IMR-90 (cell line): ENCODE measurements at regions not wholly inside any gene's neighbourhood (a gene's known extent, or its start where the extent isn't known, plus 50 kb on each side); places are given as distances from the start of the nearest gene placed in this dataset.

Experiments used
- CHD1 ChIP-seq: IDR thresholded peaks from 2 replicates; pipeline ENCODE4 v1.6.1; 2012; ENCODE audit warnings: low read depth, low read length, improper control_type of control experiment
- MAFK ChIP-seq: IDR thresholded peaks from 2 replicates; pipeline ENCODE4 v1.6.1; 2012; ENCODE audit warnings: low read depth, low read length, improper control_type of control experiment
- NFE2L2 ChIP-seq: fragments of 150-350 bp; IDR thresholded peaks from 2 replicates; pipeline ENCODE4 v1.6.1; 2016; ENCODE audit warnings: low read depth, mild to moderate bottlenecking, low read length
- TF ChIP-seq, protein P1 (sequence below): conservative IDR thresholded peaks from 2 replicates; pipeline ENCODE4 v1.5.1; 2012; ENCODE audit warnings: mild to moderate bottlenecking, low read depth, low read length, improper control_type of control experiment

DNA sequence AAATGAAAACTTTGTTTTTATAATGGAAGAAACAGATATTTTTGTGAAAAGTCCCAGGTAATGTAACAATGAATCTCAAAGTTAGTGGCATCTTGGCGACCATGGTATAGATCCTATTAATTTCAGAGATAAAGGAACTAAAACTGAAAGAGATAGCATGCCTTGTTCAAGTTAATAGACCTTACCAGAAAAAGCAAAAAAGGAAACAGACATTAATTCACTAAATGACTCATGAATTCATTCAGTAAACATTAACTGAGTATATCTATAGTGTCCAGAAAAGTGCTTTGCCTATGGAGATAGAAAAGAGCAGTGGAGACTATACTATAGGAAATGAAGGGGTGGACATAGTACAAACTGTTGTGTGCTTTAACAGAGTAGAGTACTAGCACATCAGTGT is 763.3 kb downstream of the TRIB2 start:
- TF ChIP-seq CHD1 (no peak), NFE2L2 (no peak), MAFK (no peak)
- TF ChIP-seq, protein P1, sequence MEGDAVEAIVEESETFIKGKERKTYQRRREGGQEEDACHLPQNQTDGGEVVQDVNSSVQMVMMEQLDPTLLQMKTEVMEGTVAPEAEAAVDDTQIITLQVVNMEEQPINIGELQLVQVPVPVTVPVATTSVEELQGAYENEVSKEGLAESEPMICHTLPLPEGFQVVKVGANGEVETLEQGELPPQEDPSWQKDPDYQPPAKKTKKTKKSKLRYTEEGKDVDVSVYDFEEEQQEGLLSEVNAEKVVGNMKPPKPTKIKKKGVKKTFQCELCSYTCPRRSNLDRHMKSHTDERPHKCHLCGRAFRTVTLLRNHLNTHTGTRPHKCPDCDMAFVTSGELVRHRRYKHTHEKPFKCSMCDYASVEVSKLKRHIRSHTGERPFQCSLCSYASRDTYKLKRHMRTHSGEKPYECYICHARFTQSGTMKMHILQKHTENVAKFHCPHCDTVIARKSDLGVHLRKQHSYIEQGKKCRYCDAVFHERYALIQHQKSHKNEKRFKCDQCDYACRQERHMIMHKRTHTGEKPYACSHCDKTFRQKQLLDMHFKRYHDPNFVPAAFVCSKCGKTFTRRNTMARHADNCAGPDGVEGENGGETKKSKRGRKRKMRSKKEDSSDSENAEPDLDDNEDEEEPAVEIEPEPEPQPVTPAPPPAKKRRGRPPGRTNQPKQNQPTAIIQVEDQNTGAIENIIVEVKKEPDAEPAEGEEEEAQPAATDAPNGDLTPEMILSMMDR = no peak
